Coronary artery (tissue), 2 donors: ENCODE measurements at regions not wholly inside any gene's neighbourhood (a gene's known extent, or its start where the extent isn't known, plus 50 kb on each side); places are given as distances from the start of the nearest gene placed in this dataset.

Experiments
- DNase-seq: peaks from one replicate; pipeline ENCODE4 v3.0.0-alpha.2; 2017; ENCODE audit warnings: low spot score
- H3K27ac ChIP-seq, 2 donors: fragments of 200-600 bp; sonication (generic); one replicate each; pipeline ENCODE4 v1.5.1; 2016 to 2019
- H3K4me3 ChIP-seq: fragments of 200-600 bp; sonication (generic); 2 replicates; pipeline ENCODE4 v1.5.1; 2016; ENCODE audit warnings: mild to moderate bottlenecking, moderate library complexity
- CTCF ChIP-seq: fragments of 200-600 bp; sonication (generic); IDR thresholded peaks from one replicate; pipeline ENCODE4 v1.5.1; 2019; ENCODE audit warnings: antibody characterized with exemption

GRCh38 chr1:219038398-219038797 lies 135.3 kb upstream of the LYPLAL1 start:
- DNase-seq: no peak
- Histone ChIP-seq H3K27ac (no peak overlapping the region), H3K4me3 (no peak overlapping the region)
- TF ChIP-seq CTCF: no peak

DNA sequence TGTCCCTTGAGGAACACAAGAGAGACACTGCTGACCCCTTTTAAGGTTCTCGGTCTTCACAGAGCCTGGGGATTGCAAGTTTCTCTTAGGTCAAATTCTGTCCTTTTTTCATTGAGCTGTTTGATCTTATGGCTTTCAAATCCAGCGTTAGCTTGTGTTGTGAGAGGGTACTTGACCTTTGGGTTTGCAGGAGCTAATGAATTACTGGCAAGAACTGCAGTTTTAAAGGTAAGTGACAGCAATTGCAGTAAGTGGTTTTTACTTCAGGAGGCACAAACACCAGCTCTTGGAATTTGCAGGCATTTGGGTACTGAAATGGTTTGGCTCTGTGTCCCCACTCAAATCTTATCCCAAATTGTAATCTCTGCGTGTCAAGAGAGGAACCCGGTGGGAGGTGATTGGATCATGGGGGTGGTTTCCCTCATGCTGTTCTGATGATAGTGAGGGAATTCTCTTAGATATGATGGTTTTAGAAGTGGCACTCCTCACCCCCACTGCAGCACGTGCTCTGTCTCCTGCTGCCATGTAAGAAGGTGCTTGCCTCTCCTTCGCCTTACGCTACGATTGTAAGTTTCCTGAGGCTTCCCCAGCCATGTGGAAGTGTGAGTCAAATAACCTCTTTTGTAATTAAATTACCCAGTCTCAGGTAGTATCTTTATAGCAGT lies 134.5 kb upstream of the LYPLAL1 start:
- no peak for TF ChIP-seq CTCF
- DNase-seq: no peak

DNA sequence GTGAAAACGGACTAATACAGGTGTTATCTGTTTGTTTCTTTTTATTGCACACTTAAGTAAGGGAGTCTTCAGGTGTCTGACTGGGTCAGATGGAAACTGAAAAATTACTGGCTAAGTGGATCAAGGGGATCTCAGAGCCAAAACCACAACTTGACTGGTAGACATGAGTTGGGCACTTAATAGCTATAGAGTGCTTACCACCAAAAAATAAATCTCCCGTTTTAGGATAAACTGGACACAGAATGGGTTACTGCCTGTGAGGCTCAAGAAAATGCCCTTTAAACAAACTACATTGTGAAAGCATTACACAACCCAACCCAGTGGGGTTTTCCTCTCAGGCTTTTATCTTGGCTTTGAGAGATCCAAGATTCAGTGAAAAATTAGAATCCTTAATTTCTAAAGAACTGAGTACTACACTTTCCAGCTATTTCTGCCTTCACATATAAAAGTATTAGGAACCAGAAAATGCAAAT lies 134.0 kb upstream of the LYPLAL1 start:
- Histone ChIP-seq H3K27ac (no peak overlapping the region), H3K4me3 (no peak overlapping the region)
- DNase-seq: no peak
- TF ChIP-seq CTCF: no peak

More for the DNA sequence above, 134.5 kb upstream of the LYPLAL1 start:
- no peak overlapping the region for H3K27ac ChIP-seq
- no peak overlapping the region for H3K4me3 ChIP-seq

DNA sequence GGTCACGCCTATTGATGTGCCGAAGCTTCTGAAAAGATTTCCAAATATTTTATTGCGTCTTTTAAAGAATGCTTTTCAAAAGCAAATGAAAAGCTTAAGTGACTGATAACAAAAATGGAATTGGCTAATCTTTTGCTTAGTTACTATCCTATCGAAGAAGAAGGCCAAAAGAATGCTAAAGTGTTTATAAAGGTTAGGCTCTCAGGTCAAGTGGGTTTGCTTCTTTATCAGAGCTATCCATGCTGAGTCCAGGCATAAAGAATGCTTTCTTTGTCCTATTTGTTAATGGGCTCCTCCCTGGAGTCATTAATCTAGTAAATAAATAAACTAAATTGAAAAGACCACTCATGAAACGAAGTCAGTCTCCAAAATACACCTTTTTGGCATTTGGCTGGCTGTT lies 133.4 kb upstream of the LYPLAL1 start:
- no peak for TF ChIP-seq CTCF
- Histone ChIP-seq H3K4me3 (no peak overlapping the region), H3K27ac (no peak overlapping the region)
- DNase-seq: no peak

DNA sequence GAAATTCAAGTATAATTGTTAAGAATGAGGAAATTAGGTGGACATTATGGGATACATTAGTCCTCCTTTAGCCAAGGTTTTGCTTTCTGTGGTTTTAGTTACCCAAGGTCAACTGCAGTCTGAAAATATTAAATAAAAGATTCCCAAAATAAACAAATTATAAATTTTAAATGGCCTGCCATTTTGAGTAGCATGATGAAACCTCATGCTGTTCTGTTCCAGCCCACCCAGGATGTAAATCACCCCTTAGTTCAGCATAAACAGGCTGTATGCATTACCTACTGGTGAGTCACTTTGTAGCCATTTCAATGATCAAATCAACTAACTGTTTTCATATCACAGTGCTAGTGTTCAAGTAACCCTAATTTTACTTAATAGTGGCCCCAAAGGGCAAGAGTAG lies 132.5 kb upstream of the LYPLAL1 start:
- H3K27ac ChIP-seq: no peak overlapping the region
- no peak overlapping the region for H3K4me3 ChIP-seq
- no peak for DNase-seq
- TF ChIP-seq CTCF: no peak

GRCh38 chr1:219041818-219042217 lies 131.9 kb upstream of the LYPLAL1 start:
- no peak for DNase-seq
- Histone ChIP-seq H3K27ac (no peak overlapping the region), H3K4me3 (no peak overlapping the region)
- TF ChIP-seq CTCF: no peak

GRCh38 chr1:219042769-219043168 lies 130.9 kb upstream of the LYPLAL1 start:
- no peak for TF ChIP-seq CTCF
- no peak for DNase-seq
- Histone ChIP-seq H3K27ac (no peak overlapping the region), H3K4me3 (no peak overlapping the region)
